Urinary bladder (tissue), 3 donors: ENCODE measurements at regions not wholly inside any gene's neighbourhood (a gene's known extent, or its start where the extent isn't known, plus 50 kb on each side); places are given as distances from the start of the nearest gene placed in this dataset.

Experiments
- DNase-seq: peaks from one replicate; pipeline ENCODE4 v3.0.0-alpha.2; 2015; ENCODE audit errors: extremely low spot score
- H3K27ac ChIP-seq: one replicate; pipeline ENCODE4 v1.5.1; 2013; ENCODE audit warnings: low read depth, mild to moderate bottlenecking, moderate library complexity
- H3K36me3 ChIP-seq: one replicate; pipeline ENCODE4 v1.6.1; 2013; ENCODE audit warnings: mild to moderate bottlenecking, moderate library complexity; ENCODE audit not compliant: insufficient read depth
- H3K4me1 ChIP-seq: one replicate; pipeline ENCODE4 v1.6.1; 2013; ENCODE audit warnings: mild to moderate bottlenecking, moderate library complexity; ENCODE audit not compliant: insufficient read depth
- H3K4me3 ChIP-seq: one replicate; pipeline ENCODE4 v1.5.1; 2013; ENCODE audit warnings: low read depth, low read length
- WGBS: extraction: QIAGEN DNeasy Blood & Tissue Kit; methylation state at CpG from one replicate; pipeline ENCODE4 v1.1.7; 2013; 5-methylcytosine and 5-hydroxymethylcytosine counted together
- donor health status: healthy with polysubstance abuse.
- donor health status: healthy.

- Histone ChIP-seq H3K4me1 (no peaks in the 10 kb centered on the region), H3K36me3 (no peaks in the 10 kb centered on the region), H3K4me3 (no peak overlapping the region), H3K27ac (no peak overlapping the region)
- no peak for DNase-seq
- WGBS = 88% methylated on average over 12 of the region's 12 CpGs
Observed at GRCh38 chr6:167462514-167463312, 137.8 kb downstream of the TTLL2 start.

- no peak overlapping the region for H3K4me3 ChIP-seq
- H3K27ac ChIP-seq = no peak overlapping the region
- H3K36me3 ChIP-seq = no peaks in the 10 kb centered on the region
- DNase-seq = no peak
- no peaks in the 10 kb centered on the region for H3K4me1 ChIP-seq
- 64% methylated on average over 7 of the region's 7 CpGs for WGBS
Observed at GRCh38 chr6:167464177-167464576, 139.3 kb downstream of the TTLL2 start.

GRCh38 chr6:167465482-167465881, 140.6 kb downstream of the TTLL2 start:
- Histone ChIP-seq H3K4me1 (no peaks in the 10 kb centered on the region), H3K36me3 (no peaks in the 10 kb centered on the region), H3K27ac (no peak overlapping the region), H3K4me3 (no peak overlapping the region)
- DNase-seq = no peak
- 89% methylated on average over 5 of the region's 5 CpGs for WGBS

GRCh38 chr6:167467282-167467681, 142.4 kb downstream of the TTLL2 start:
- Histone ChIP-seq H3K27ac (no peak overlapping the region), H3K36me3 (no peaks in the 10 kb centered on the region), H3K4me3 (no peak overlapping the region), H3K4me1 (no peaks in the 10 kb centered on the region)
- WGBS = 95% methylated on average over 9 of the region's 9 CpGs
- no peak for DNase-seq

DNA sequence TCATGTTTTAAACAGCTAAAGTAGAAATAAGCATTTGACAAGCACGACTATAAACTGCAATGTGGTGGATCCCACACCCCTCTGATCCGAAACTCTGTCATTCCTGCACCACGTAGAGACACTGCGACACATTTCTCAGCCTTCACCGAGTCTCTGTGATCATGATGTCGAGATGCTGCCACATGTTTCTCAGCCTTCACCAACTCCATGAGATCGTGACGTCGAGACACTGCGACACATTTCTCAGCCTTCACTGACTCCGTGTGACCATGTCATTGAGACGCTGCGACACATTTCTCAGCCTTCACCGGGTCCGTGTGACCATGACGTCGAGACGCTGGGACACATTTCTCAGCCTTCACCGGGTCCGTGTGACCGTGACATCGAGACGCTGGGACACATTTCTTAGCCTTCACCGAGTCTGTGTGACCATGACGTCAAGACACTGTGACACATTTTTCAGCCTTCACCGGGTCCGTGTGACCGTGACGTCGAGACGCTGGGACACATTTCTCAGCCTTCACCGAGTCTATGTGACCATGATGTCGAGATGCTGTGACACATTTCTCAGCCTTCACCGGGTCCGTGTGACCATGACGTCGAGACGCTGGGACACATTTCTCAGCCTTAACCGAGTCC, 143.0 kb downstream of the TTLL2 start:
- Histone ChIP-seq H3K4me3 (no peak overlapping the region), H3K36me3 (no peaks in the 10 kb centered on the region), H3K27ac (no peak overlapping the region), H3K4me1 (no peaks in the 10 kb centered on the region)
- no peak for DNase-seq
- 94% methylated on average over 39 of the region's 39 CpGs for WGBS

- no peaks in the 10 kb centered on the region for H3K36me3 ChIP-seq
- H3K4me3 ChIP-seq = no peak overlapping the region
- no peak for DNase-seq
- 68% methylated on average over 3 of the region's 3 CpGs for WGBS
- no peaks in the 10 kb centered on the region for H3K4me1 ChIP-seq
- H3K27ac ChIP-seq = no peak overlapping the region
Observed at GRCh38 chr6:167469101-167469500, 144.2 kb downstream of the TTLL2 start.

DNA sequence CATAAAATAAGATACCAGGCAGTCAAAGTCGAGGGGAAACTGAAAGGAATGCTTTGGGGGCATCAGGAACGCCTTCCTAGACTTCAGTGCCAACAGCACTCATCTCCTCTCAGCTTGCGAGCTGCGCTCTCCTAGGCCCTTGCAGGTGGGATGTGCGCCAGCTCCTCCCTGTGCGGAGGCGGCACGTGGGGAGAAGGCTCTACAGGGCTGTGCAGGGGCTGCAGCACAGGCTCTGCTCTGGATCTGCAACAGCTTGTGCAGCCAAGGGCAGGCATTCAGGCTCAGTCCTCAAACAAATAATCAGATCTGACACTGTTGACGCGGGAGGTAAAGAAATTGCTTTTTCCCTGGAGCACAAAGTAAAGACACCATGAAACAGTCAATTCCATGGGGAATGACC, 144.8 kb downstream of the TTLL2 start:
- WGBS = 50% methylated on average over 10 of the region's 10 CpGs
- no peak for DNase-seq
- Histone ChIP-seq H3K4me3 (no peak overlapping the region), H3K27ac (no peak overlapping the region), H3K36me3 (no peaks in the 10 kb centered on the region), H3K4me1 (no peaks in the 10 kb centered on the region)

- Histone ChIP-seq H3K4me1 (no peaks in the 10 kb centered on the region), H3K4me3 (no peak overlapping the region), H3K27ac (no peak overlapping the region), H3K36me3 (no peaks in the 10 kb centered on the region)
- no peak for DNase-seq
- 88% methylated on average over 13 of the region's 13 CpGs for WGBS
Observed at GRCh38 chr6:167470101-167470835, 145.4 kb downstream of the TTLL2 start.

GRCh38 chr6:167470836-167471547, 146.1 kb downstream of the TTLL2 start:
- WGBS = 85% methylated on average over 15 of the region's 15 CpGs
- Histone ChIP-seq H3K36me3 (no peaks in the 10 kb centered on the region), H3K4me3 (no peak overlapping the region), H3K27ac (no peak overlapping the region), H3K4me1 (no peaks in the 10 kb centered on the region)
- no peak for DNase-seq

GRCh38 chr6:167471548-167471930, 146.7 kb downstream of the TTLL2 start:
- DNase-seq = no peak
- Histone ChIP-seq H3K27ac (no peak overlapping the region), H3K36me3 (no peaks in the 10 kb centered on the region), H3K4me1 (no peaks in the 10 kb centered on the region), H3K4me3 (no peak overlapping the region)
- WGBS = 97% methylated on average over 10 of the region's 10 CpGs

DNA sequence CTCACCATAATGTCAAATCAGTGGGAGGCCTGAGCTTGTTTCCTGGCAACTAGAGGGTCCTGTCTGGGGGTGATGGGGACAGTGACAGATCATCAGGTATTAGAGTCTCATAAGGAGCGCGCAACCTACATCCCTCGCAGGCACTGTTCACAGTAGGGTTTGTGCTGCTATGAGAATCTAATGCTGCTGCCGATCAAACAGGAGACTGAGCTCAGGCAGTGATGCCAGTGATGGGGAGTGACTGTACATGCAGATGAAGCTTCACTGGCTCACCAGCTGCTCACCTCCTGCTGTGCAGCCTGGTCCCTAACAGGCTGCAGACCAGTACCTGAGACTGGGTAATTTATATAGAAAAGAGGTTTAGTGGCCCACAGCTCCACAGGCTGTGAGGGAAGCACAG, 147.3 kb downstream of the TTLL2 start:
- DNase-seq = no peak
- Histone ChIP-seq H3K4me3 (no peak overlapping the region), H3K36me3 (no peaks in the 10 kb centered on the region), H3K27ac (no peak overlapping the region), H3K4me1 (no peaks in the 10 kb centered on the region)
- over 99% methylated on average over 4 of the region's 4 CpGs for WGBS

GRCh38 chr6:167472880-167473279, 148.0 kb downstream of the TTLL2 start:
- no peak for DNase-seq
- H3K4me1 ChIP-seq = no peaks in the 10 kb centered on the region
- WGBS = 71% methylated on average over 1 of the region's 1 CpG
- H3K27ac ChIP-seq = no peak overlapping the region
- no peaks in the 10 kb centered on the region for H3K36me3 ChIP-seq
- no peak overlapping the region for H3K4me3 ChIP-seq

DNA sequence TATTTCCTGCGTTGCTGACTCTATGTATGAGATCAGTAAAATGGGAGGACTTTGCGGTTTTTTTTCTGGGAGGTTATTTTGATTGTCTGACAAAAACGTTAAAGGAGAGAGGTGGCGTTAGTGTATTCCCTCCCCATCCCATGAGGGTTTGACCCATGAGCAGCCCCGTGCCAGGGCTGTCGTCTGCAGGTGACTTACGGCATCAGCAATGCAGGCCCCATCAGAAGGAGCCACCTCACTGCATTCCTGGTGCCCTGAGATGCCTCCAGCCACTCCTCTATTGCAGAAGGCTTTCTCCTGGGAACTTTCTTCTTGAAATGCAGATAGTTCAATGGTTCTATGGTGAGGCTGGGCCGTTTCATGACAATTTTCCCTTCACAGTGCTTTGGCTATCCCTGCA, 149.3 kb downstream of the TTLL2 start:
- DNase-seq = no peak
- Histone ChIP-seq H3K36me3 (no peaks in the 10 kb centered on the region), H3K4me1 (no peaks in the 10 kb centered on the region), H3K27ac (no peak overlapping the region), H3K4me3 (no peak overlapping the region)
- WGBS = 93% methylated on average over 8 of the region's 8 CpGs
